ENCODE measurements at regions not wholly inside any gene's neighbourhood (a gene's known extent, or its start where the extent isn't known, plus 50 kb on each side); places are given as distances from the start of the nearest gene placed in this dataset.

- Histone ChIP-seq H3K27me3 (ENCODE audit: control insufficient read depth in 1 of 2, insufficient read depth in 2 of 2, low read length in 2 of 2) (peaks cover 0 to under 1% of the 10 kb centered on the region in 2 experiments), H3K4me1 (ENCODE audit: insufficient read depth, low read length) (no peaks in the 10 kb centered on the region), H3K27ac (ENCODE audit: low read depth in 1 of 2, low read length in 2 of 2) (no peak overlapping the region), H3K36me3 (ENCODE audit: insufficient read depth, low read length) (no peaks in the 10 kb centered on the region), H3K4me3 (ENCODE audit: low read length) (no peak overlapping the region), H3K9me3 (ENCODE audit: control insufficient read depth in 1 of 2, insufficient read depth in 1 of 2, low read length in 2 of 2) (no peaks in the 10 kb centered on the region)
- no peak overlapping the region for H3K4me3 Mint-ChIP-seq
- ChIA-PET POLR2A (no interaction called here), CTCF (interaction anchor here (0.7 kb wide), 2 partner anchors 30 to 1341 kb away, joined by 3 to 4 read pairs; no protein-coding TSS in a partner anchor)
- ATAC-seq (ENCODE audit: poor library complexity) = no peak
- H3K27ac Mint-ChIP-seq = no peak overlapping the region
- no peak for DNase-seq
- H3K4me1 Mint-ChIP-seq (ENCODE audit: low read depth) = no peaks in the 10 kb centered on the region
- peaks cover 4% of the 10 kb centered on the region for H3K27me3 Mint-ChIP-seq
- intact Hi-C loops (cut with DNase I, micrococcal nuclease) = no loop called here
- H3K36me3 Mint-ChIP-seq (ENCODE audit: low read depth) = no peaks in the 10 kb centered on the region
- H3K9me3 Mint-ChIP-seq = no peaks in the 10 kb centered on the region
- TF ChIP-seq, protein P1, sequence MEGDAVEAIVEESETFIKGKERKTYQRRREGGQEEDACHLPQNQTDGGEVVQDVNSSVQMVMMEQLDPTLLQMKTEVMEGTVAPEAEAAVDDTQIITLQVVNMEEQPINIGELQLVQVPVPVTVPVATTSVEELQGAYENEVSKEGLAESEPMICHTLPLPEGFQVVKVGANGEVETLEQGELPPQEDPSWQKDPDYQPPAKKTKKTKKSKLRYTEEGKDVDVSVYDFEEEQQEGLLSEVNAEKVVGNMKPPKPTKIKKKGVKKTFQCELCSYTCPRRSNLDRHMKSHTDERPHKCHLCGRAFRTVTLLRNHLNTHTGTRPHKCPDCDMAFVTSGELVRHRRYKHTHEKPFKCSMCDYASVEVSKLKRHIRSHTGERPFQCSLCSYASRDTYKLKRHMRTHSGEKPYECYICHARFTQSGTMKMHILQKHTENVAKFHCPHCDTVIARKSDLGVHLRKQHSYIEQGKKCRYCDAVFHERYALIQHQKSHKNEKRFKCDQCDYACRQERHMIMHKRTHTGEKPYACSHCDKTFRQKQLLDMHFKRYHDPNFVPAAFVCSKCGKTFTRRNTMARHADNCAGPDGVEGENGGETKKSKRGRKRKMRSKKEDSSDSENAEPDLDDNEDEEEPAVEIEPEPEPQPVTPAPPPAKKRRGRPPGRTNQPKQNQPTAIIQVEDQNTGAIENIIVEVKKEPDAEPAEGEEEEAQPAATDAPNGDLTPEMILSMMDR (IDR thresholded peaks at IDR 0.05) = no peak
These were observed 181.4 kb upstream of the TRPM3 start for GRCh38 chr9:71302776-71303175.

DNA sequence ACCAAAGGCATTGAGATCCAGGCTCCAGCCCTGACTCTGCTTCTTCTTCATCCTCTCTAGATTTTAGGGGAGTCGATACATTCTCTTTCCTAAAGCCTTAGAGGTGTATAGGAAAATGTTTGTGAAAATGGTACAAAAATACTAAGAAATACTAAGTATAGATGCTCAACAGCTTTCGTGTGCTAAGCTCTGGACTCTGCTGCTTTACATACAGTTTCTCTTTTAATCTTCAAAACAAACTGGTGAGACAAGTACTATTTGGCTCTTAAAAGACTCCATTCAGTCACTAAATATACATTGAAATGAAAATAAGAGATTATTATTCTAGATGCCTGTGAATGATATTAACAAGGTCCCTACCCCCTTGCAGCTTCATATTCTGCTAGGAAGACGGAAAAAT, 174.5 kb upstream of the TRPM3 start:
- Mint-ChIP-seq H3K4me1 (ENCODE audit: low read depth) (no peaks in the 10 kb centered on the region), H3K9me3 (no peaks in the 10 kb centered on the region), H3K27ac (no peak overlapping the region), H3K36me3 (ENCODE audit: low read depth) (no peaks in the 10 kb centered on the region), H3K4me3 (no peak overlapping the region), H3K27me3 (peaks cover 4% of the 10 kb centered on the region)
- ChIA-PET CTCF (no interaction called here), POLR2A (no interaction called here)
- Histone ChIP-seq H3K27ac (ENCODE audit: low read depth in 1 of 2, low read length in 2 of 2) (no peak overlapping the region), H3K4me3 (ENCODE audit: low read length) (no peak overlapping the region), H3K36me3 (ENCODE audit: insufficient read depth, low read length) (no peaks in the 10 kb centered on the region), H3K9me3 (ENCODE audit: control insufficient read depth in 1 of 2, insufficient read depth in 1 of 2, low read length in 2 of 2) (no peaks in the 10 kb centered on the region), H3K27me3 (ENCODE audit: control insufficient read depth in 1 of 2, insufficient read depth in 2 of 2, low read length in 2 of 2) (peaks cover 0 to 5% of the 10 kb centered on the region in 2 experiments), H3K4me1 (ENCODE audit: insufficient read depth, low read length) (no peaks in the 10 kb centered on the region)
- DNase-seq (no peak), ATAC-seq (ENCODE audit: poor library complexity) (no peak)
- intact Hi-C loops (cut with DNase I, micrococcal nuclease) = no loop called here
- TF ChIP-seq, protein P1 (IDR thresholded peaks at IDR 0.05) = no peak

GRCh38 chr9:71286146-71286545, 164.7 kb upstream of the TRPM3 start:
- ChIA-PET CTCF (interaction anchor here (1.1 kb wide), 1 partner anchor 9 kb away, joined by 4 read pairs; no protein-coding TSS in a partner anchor), POLR2A (no interaction called here)
- Histone ChIP-seq H3K4me1 (ENCODE audit: insufficient read depth, low read length) (no peaks in the 10 kb centered on the region), H3K27me3 (ENCODE audit: control insufficient read depth in 1 of 2, insufficient read depth in 2 of 2, low read length in 2 of 2) (no peaks in the 10 kb centered on the region), H3K36me3 (ENCODE audit: insufficient read depth, low read length) (no peaks in the 10 kb centered on the region), H3K27ac (ENCODE audit: low read depth in 1 of 2, low read length in 2 of 2) (no peak overlapping the region), H3K9me3 (ENCODE audit: control insufficient read depth in 1 of 2, insufficient read depth in 1 of 2, low read length in 2 of 2) (no peaks in the 10 kb centered on the region), H3K4me3 (ENCODE audit: low read length) (no peak overlapping the region)
- Mint-ChIP-seq H3K9me3 (no peaks in the 10 kb centered on the region), H3K4me1 (ENCODE audit: low read depth) (no peaks in the 10 kb centered on the region), H3K27me3 (peaks cover 4% of the 10 kb centered on the region), H3K4me3 (no peak overlapping the region), H3K36me3 (ENCODE audit: low read depth) (no peaks in the 10 kb centered on the region), H3K27ac (no peak overlapping the region)
- DNase-seq (no peak), ATAC-seq (ENCODE audit: poor library complexity) (no peak)
- TF ChIP-seq, protein P1 (IDR thresholded peaks at IDR 0.05) = no peak
- intact Hi-C loops (cut with DNase I, micrococcal nuclease) = loop anchor here in 1 of 2 experiments (5.0 kb wide), 3 partner anchors 536 to 986 kb away; no protein-coding TSS in a partner anchor

All from CD4-positive, alpha-beta T cell (primary cell).